NB4 (cell line): ENCODE measurements at regions not wholly inside any gene's neighbourhood (a gene's known extent, or its start where the extent isn't known, plus 50 kb on each side); places are given as distances from the start of the nearest gene placed in this dataset.

Experiments
- POLR2A ChIP-seq: IDR thresholded peaks from 2 replicates; pipeline ENCODE4 v1.6.1; 2011; ENCODE audit warnings: mild to moderate bottlenecking; ENCODE audit not compliant: insufficient read length; ENCODE audit errors: extremely low read depth
- TF ChIP-seq, protein P1 (sequence below): IDR thresholded peaks from one replicate; pipeline ENCODE4 v1.5.1; 2012; ENCODE audit warnings: low read depth, low read length

DNA sequence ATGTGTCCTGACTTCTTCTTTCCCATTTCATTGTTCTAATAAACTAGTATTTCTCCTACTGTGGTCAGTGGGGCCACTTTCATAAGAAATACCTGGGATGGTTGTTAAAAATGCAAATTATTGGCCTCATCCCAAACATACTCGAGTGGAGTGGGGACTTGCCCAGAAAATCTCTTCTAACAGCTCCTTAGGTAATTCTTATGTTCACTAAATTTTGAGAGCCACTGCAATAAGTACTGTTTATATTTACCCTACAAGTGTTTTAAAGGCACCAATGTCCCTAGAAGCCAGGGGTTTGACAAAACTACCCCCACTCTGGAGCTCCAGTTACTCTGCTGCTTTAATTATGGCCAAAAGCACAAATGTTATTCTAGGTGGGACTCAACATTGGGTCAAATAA lies 70.0 kb upstream of the ACP3 start:
- TF ChIP-seq, protein P1, sequence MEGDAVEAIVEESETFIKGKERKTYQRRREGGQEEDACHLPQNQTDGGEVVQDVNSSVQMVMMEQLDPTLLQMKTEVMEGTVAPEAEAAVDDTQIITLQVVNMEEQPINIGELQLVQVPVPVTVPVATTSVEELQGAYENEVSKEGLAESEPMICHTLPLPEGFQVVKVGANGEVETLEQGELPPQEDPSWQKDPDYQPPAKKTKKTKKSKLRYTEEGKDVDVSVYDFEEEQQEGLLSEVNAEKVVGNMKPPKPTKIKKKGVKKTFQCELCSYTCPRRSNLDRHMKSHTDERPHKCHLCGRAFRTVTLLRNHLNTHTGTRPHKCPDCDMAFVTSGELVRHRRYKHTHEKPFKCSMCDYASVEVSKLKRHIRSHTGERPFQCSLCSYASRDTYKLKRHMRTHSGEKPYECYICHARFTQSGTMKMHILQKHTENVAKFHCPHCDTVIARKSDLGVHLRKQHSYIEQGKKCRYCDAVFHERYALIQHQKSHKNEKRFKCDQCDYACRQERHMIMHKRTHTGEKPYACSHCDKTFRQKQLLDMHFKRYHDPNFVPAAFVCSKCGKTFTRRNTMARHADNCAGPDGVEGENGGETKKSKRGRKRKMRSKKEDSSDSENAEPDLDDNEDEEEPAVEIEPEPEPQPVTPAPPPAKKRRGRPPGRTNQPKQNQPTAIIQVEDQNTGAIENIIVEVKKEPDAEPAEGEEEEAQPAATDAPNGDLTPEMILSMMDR, result no peak
- TF ChIP-seq POLR2A, result no peak
